Right atrium auricular region (tissue), 2 donors: ENCODE measurements at regions not wholly inside any gene's neighbourhood (a gene's known extent, or its start where the extent isn't known, plus 50 kb on each side); places are given as distances from the start of the nearest gene placed in this dataset.

ENCODE experiments used
- DNase-seq: peaks from one replicate; pipeline ENCODE4 v3.0.0-alpha.2; 2019; ENCODE audit warnings: low spot score
- H3K27ac ChIP-seq, 2 donors: fragments of 200-600 bp; sonication (generic); 1 replicate in 1 of 2; 2 replicates in 1 of 2; pipeline ENCODE4 v1.5.1; 2016 to 2019
- H3K27me3 ChIP-seq, 2 donors: fragments of 200-600 bp; sonication (generic); one replicate each; pipeline versions ENCODE4 v1.5.1 to v1.6.0; 2017 to 2019
- H3K36me3 ChIP-seq: fragments of 200-600 bp; sonication (generic); one replicate; pipeline ENCODE4 v1.5.1; 2016
- H3K4me1 ChIP-seq, 2 donors: fragments of 200-600 bp; sonication (generic); one replicate each; pipeline versions ENCODE4 v1.5.1 to v1.6.0; 2017 to 2019
- H3K4me3 ChIP-seq, 2 donors: fragments of 200-600 bp; sonication (generic); 1 replicate in 1 of 2; 2 replicates in 1 of 2; pipeline ENCODE4 v1.5.1; 2017 to 2019; ENCODE audit warnings: mild to moderate bottlenecking in 1 of 2, moderate library complexity in 1 of 2
- H3K9me3 ChIP-seq, 2 donors: fragments of 200-600 bp; sonication (generic); one replicate each; pipeline ENCODE4 v1.5.1; 2019
- CTCF ChIP-seq, 2 donors: fragments of 200-600 bp; sonication (generic); IDR thresholded peaks; one replicate each; pipeline ENCODE4 v1.5.1; 2019; ENCODE audit warnings: antibody characterized with exemption in 2 of 2

- no peak for TF ChIP-seq CTCF (IDR thresholded peaks at IDR 0.05)
- no peaks in the 10 kb centered on the region for H3K9me3 ChIP-seq
- DNase-seq: no peak
- no peak overlapping the region for H3K4me3 ChIP-seq
- H3K27ac ChIP-seq: no peak overlapping the region
- H3K27me3 ChIP-seq: no peaks in the 10 kb centered on the region
- H3K36me3 ChIP-seq: no peaks in the 10 kb centered on the region
- H3K4me1 ChIP-seq: no peaks in the 10 kb centered on the region
Measured at GRCh38 chr9:7970681-7971330, 171.2 kb upstream of the DMAC1 start.

- DNase-seq: no peak
- no peaks in the 10 kb centered on the region for H3K27me3 ChIP-seq
- H3K36me3 ChIP-seq: no peaks in the 10 kb centered on the region
- H3K27ac ChIP-seq: no peak overlapping the region
- no peak for TF ChIP-seq CTCF (IDR thresholded peaks at IDR 0.05)
- H3K4me3 ChIP-seq: no peak overlapping the region
- H3K4me1 ChIP-seq: no peaks in the 10 kb centered on the region
- no peaks in the 10 kb centered on the region for H3K9me3 ChIP-seq
Measured at GRCh38 chr9:7968687-7969086, 169.1 kb upstream of the DMAC1 start.

GRCh38 chr9:7967851-7968250, 168.3 kb upstream of the DMAC1 start:
- Histone ChIP-seq H3K27ac (no peak overlapping the region), H3K9me3 (no peaks in the 10 kb centered on the region), H3K4me1 (peaks cover 0 to 4% of the 10 kb centered on the region in 2 donors), H3K4me3 (no peak overlapping the region), H3K27me3 (no peaks in the 10 kb centered on the region), H3K36me3 (no peaks in the 10 kb centered on the region)
- TF ChIP-seq CTCF (IDR thresholded peaks at IDR 0.05): no peak
- DNase-seq: no peak

GRCh38 chr9:7967093-7967827, 167.7 kb upstream of the DMAC1 start:
- Histone ChIP-seq H3K36me3 (no peaks in the 10 kb centered on the region), H3K4me3 (no peak overlapping the region), H3K27ac (no peak overlapping the region), H3K27me3 (no peaks in the 10 kb centered on the region), H3K9me3 (no peaks in the 10 kb centered on the region), H3K4me1 (peaks cover 0 to 7% of the 10 kb centered on the region in 2 donors)
- no peak for TF ChIP-seq CTCF (IDR thresholded peaks at IDR 0.05)
- DNase-seq: no peak

- peaks cover 0 to 7% of the 10 kb centered on the region in 2 donors for H3K4me1 ChIP-seq
- H3K4me3 ChIP-seq: no peak overlapping the region
- H3K27ac ChIP-seq: no peak overlapping the region
- H3K9me3 ChIP-seq: no peaks in the 10 kb centered on the region
- no peak for DNase-seq
- no peaks in the 10 kb centered on the region for H3K36me3 ChIP-seq
- H3K27me3 ChIP-seq: no peaks in the 10 kb centered on the region
- no peak for TF ChIP-seq CTCF (IDR thresholded peaks at IDR 0.05)
Measured at GRCh38 chr9:7965063-7965462, 165.5 kb upstream of the DMAC1 start.
